MCF 10A (cell line): ENCODE measurements at regions not wholly inside any gene's neighbourhood (a gene's known extent, or its start where the extent isn't known, plus 50 kb on each side); places are given as distances from the start of the nearest gene placed in this dataset.

ENCODE experiments used
- BruUV-seq: library from RNA; stranded (reverse); fragments of 400-500 nt; replicated peaks from 2 replicates; lab custom pipeline; 2021; lab: Mats Ljungman, UMichigan
- CTCF ChIA-PET: fragments of 300-600 bp; sonication (Branson Sonifier 250); formaldehyde crosslinking; extraction: SDS; loops from one replicate; lab custom pipeline; 2021; ENCODE audit warnings: antibody characterized with exemption, inconsistent platforms; lab: Yijun Ruan, JAX
- POLR2A ChIA-PET: fragments of 300-600, 350-650 bp; sonication (Branson Sonifier 250); formaldehyde crosslinking; extraction: SDS; loops from one replicate; lab custom pipeline; 2020; ENCODE audit warnings: antibody characterized with exemption, inconsistent platforms; lab: Yijun Ruan, JAX
- DNase-seq: peaks from one replicate; pipeline ENCODE4 v3.0.0-alpha.2; 2018; ENCODE audit not compliant: unreplicated experiment
- H3K27ac Mint-ChIP-seq: one replicate; pipeline ENCODE4 v1.8.0; 2022; ENCODE audit warnings: mild to moderate bottlenecking, low read depth, mixed read lengths; ENCODE audit not compliant: unreplicated experiment
- H3K27me3 Mint-ChIP-seq: one replicate; pipeline ENCODE4 v1.8.0; 2022; ENCODE audit warnings: mixed read lengths; ENCODE audit not compliant: insufficient read depth, unreplicated experiment
- H3K36me3 Mint-ChIP-seq: one replicate; pipeline ENCODE4 v1.8.0; 2022; ENCODE audit warnings: mild to moderate bottlenecking, moderate library complexity, mixed read lengths; ENCODE audit not compliant: insufficient read depth, unreplicated experiment
- H3K4me1 Mint-ChIP-seq: one replicate; pipeline ENCODE4 v1.8.0; 2022; ENCODE audit warnings: mixed read lengths; ENCODE audit not compliant: insufficient read depth, unreplicated experiment
- H3K4me3 Mint-ChIP-seq: one replicate; pipeline ENCODE4 v1.8.0; 2022; ENCODE audit warnings: mild to moderate bottlenecking, moderate library complexity, mixed read lengths; ENCODE audit not compliant: unreplicated experiment
- H3K9me3 Mint-ChIP-seq: one replicate; pipeline ENCODE4 v1.8.0; 2022; ENCODE audit warnings: mixed read lengths; ENCODE audit not compliant: unreplicated experiment
- CTCF ChIP-seq: fragments of 200-600 bp; IDR thresholded peaks from one replicate; pipeline ENCODE4 v1.8.0; 2022; ENCODE audit warnings: antibody characterized with exemption, mild to moderate bottlenecking; ENCODE audit not compliant: unreplicated experiment
- intact Hi-C: fragments of 100-400 bp; cut with micrococcal nuclease; formaldehyde crosslinking; loops from 2 replicates; pipeline ENCODE4 v1.14.1; 2022

GRCh38 chr9:111258209-111258874 lies 71.7 kb downstream of the OR2K2 start:
- no peak overlapping the region for H3K27ac Mint-ChIP-seq
- H3K9me3 Mint-ChIP-seq = no peaks in the 10 kb centered on the region
- H3K36me3 Mint-ChIP-seq = no peaks in the 10 kb centered on the region
- no peaks in the 10 kb centered on the region for H3K27me3 Mint-ChIP-seq
- BruUV-seq = no TSS peak
- intact Hi-C loops = no loop called here
- ChIA-PET CTCF (interaction anchor here (0.6 to 0.9 kb wide), 2 partner anchors 14 to 22 kb away, joined by 4 read pairs; no protein-coding TSS in a partner anchor), POLR2A (interaction anchor here (0.6 kb wide), 1 partner anchor 275 kb away, joined by 3 read pairs; no protein-coding TSS in a partner anchor)
- no peaks in the 10 kb centered on the region for H3K4me1 Mint-ChIP-seq
- no peak for TF ChIP-seq CTCF
- no peak overlapping the region for H3K4me3 Mint-ChIP-seq
- no peak for DNase-seq

GRCh38 chr9:111253742-111254437 lies 76.1 kb downstream of the OR2K2 start:
- no peak overlapping the region for H3K27ac Mint-ChIP-seq
- BruUV-seq = no TSS peak
- H3K9me3 Mint-ChIP-seq = no peaks in the 10 kb centered on the region
- H3K4me3 Mint-ChIP-seq = no peak overlapping the region
- H3K4me1 Mint-ChIP-seq = no peaks in the 10 kb centered on the region
- H3K27me3 Mint-ChIP-seq = no peaks in the 10 kb centered on the region
- POLR2A ChIA-PET = no interaction called here
- no peak for TF ChIP-seq CTCF
- no peaks in the 10 kb centered on the region for H3K36me3 Mint-ChIP-seq
- CTCF ChIA-PET = no interaction called here
- DNase-seq = no peak
- intact Hi-C loops = no loop called here

GRCh38 chr9:111250875-111251842 lies 78.9 kb downstream of the OR2K2 start:
- CTCF ChIA-PET = interaction anchor here (0.6 kb wide), 1 partner anchor 1469 kb away, joined by 3 read pairs; no protein-coding TSS in a partner anchor
- no peaks in the 10 kb centered on the region for H3K4me1 Mint-ChIP-seq
- TF ChIP-seq CTCF = no peak
- intact Hi-C loops = no loop called here
- BruUV-seq = no TSS peak
- no peaks in the 10 kb centered on the region for H3K9me3 Mint-ChIP-seq
- no peak overlapping the region for H3K4me3 Mint-ChIP-seq
- no peak for DNase-seq
- H3K27ac Mint-ChIP-seq = no peak overlapping the region
- POLR2A ChIA-PET = interaction anchor here (0.6 kb wide), 1 partner anchor 14 kb away, joined by 3 read pairs; no protein-coding TSS in a partner anchor
- no peaks in the 10 kb centered on the region for H3K36me3 Mint-ChIP-seq
- H3K27me3 Mint-ChIP-seq = no peaks in the 10 kb centered on the region
